Stimulated activated CD4-positive, alpha-beta T cell treated with anti-CD3 and anti-CD28 coated beads, Interleukin-4, amount 100 ng/mL, for 4 hours (primary cell): ENCODE measurements at regions not wholly inside any gene's neighbourhood (a gene's known extent, or its start where the extent isn't known, plus 50 kb on each side); places are given as distances from the start of the nearest gene placed in this dataset.
"Not testable (repeated sequence)": the region's sequence is repeated elsewhere in the genome, so short reads cannot be mapped to it uniquely, and the experiment has no call there.

ENCODE experiments used
- DNase-seq, 2 experiments: peaks; one replicate each; pipeline ENCODE4 v3.0.0-alpha.2; 2020

GRCh38 chr4:129747756-129748155 lies 651.8 kb downstream of the C4orf33 start:
- no peak for DNase-seq

- DNase-seq: no peak
Measured at GRCh38 chr4:129748991-129749390, 653.0 kb downstream of the C4orf33 start.

- no peak for DNase-seq
Measured at GRCh38 chr4:129751646-129752045, 655.7 kb downstream of the C4orf33 start.

- no peak for DNase-seq
Measured at GRCh38 chr4:129783596-129783995, 687.6 kb downstream of the C4orf33 start.

GRCh38 chr4:129788486-129788885 lies 692.5 kb downstream of the C4orf33 start:
- DNase-seq: no peak

- DNase-seq: no peak
Measured at GRCh38 chr4:129804461-129804981, 708.6 kb downstream of the C4orf33 start.

GRCh38 chr4:129806986-129807385 lies 711.0 kb downstream of the C4orf33 start:
- no peak for DNase-seq

- no peak for DNase-seq
Measured at GRCh38 chr4:129808242-129808641, 712.3 kb downstream of the C4orf33 start.

GRCh38 chr4:129821073-129821472 lies 725.1 kb downstream of the C4orf33 start:
- no peak for DNase-seq

GRCh38 chr4:129821963-129822362 lies 726.0 kb downstream of the C4orf33 start:
- DNase-seq: no peak

GRCh38 chr4:129822701-129823100 lies 726.7 kb downstream of the C4orf33 start:
- DNase-seq: no peak

GRCh38 chr4:129823105-129823504 lies 727.2 kb downstream of the C4orf33 start:
- no peak for DNase-seq

GRCh38 chr4:129829373-129829772 lies 733.4 kb downstream of the C4orf33 start:
- DNase-seq: no peak

- no peak for DNase-seq
Measured at GRCh38 chr4:129839687-129840086, 743.7 kb downstream of the C4orf33 start.

GRCh38 chr4:129842096-129842495 lies 746.1 kb downstream of the C4orf33 start:
- DNase-seq: no peak

GRCh38 chr4:129852434-129852833 lies 756.5 kb downstream of the C4orf33 start:
- DNase-seq: no peak

- not testable (repeated sequence) for DNase-seq
Measured at GRCh38 chr4:129853685-129854467, 757.9 kb downstream of the C4orf33 start.

GRCh38 chr4:129862461-129862860 lies 766.5 kb downstream of the C4orf33 start:
- DNase-seq: no peak

GRCh38 chr4:129863206-129863605 lies 767.3 kb downstream of the C4orf33 start:
- no peak for DNase-seq

GRCh38 chr4:129883996-129884395 lies 788.0 kb downstream of the C4orf33 start:
- no peak for DNase-seq

- no peak for DNase-seq
Measured at GRCh38 chr4:129897111-129897510, 801.2 kb downstream of the C4orf33 start.

- DNase-seq: no peak
Measured at GRCh38 chr4:129899849-129900248, 803.9 kb downstream of the C4orf33 start.

- no peak for DNase-seq
Measured at GRCh38 chr4:129900430-129900953, 804.5 kb downstream of the C4orf33 start.

GRCh38 chr4:129901205-129901604 lies 805.3 kb downstream of the C4orf33 start:
- DNase-seq: no peak

GRCh38 chr4:129903861-129904260 lies 807.9 kb downstream of the C4orf33 start:
- DNase-seq: no peak
